ENCODE measurements at regions not wholly inside any gene's neighbourhood (a gene's known extent, or its start where the extent isn't known, plus 50 kb on each side); places are given as distances from the start of the nearest gene placed in this dataset.
"Not testable (repeated sequence)": the region's sequence is repeated elsewhere in the genome, so short reads cannot be mapped to it uniquely, and the experiment has no call there.

DNA sequence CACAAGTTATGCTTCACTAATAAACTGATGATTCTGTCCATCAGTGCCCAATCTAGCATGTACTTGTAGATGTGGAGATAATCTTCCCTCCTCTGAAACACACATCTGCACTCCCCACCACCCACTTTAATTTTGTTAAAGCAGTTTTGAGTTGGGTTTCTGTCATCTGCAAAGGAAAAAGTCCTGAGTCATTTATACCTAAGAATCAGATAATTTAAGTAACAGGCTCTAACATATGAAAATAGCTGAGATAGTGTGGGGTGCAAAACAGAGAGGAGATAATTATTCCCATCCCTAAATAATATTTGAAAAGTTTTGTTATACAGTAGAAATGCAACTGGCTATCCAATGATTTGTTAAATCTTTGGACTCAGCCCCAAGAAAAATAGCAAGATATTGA, 67.7 kb upstream of the ALOX12 start:
- no peak for DNase-seq (ENCODE audit: low spot score in 2 of 2, unreplicated experiment in 2 of 2)
- no peak overlapping the region for H3K4me3 Mint-ChIP-seq
- TF ChIP-seq, protein P1, sequence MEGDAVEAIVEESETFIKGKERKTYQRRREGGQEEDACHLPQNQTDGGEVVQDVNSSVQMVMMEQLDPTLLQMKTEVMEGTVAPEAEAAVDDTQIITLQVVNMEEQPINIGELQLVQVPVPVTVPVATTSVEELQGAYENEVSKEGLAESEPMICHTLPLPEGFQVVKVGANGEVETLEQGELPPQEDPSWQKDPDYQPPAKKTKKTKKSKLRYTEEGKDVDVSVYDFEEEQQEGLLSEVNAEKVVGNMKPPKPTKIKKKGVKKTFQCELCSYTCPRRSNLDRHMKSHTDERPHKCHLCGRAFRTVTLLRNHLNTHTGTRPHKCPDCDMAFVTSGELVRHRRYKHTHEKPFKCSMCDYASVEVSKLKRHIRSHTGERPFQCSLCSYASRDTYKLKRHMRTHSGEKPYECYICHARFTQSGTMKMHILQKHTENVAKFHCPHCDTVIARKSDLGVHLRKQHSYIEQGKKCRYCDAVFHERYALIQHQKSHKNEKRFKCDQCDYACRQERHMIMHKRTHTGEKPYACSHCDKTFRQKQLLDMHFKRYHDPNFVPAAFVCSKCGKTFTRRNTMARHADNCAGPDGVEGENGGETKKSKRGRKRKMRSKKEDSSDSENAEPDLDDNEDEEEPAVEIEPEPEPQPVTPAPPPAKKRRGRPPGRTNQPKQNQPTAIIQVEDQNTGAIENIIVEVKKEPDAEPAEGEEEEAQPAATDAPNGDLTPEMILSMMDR (IDR thresholded peaks at IDR 0.05; ENCODE audit: unreplicated experiment) = no peak
- H3K27ac Mint-ChIP-seq = no peak overlapping the region
- peaks cover 9% of the 10 kb centered on the region for H3K36me3 Mint-ChIP-seq
- H3K27me3 Mint-ChIP-seq (ENCODE audit: low read depth) = peaks cover 15% of the 10 kb centered on the region
- peaks cover 18% of the 10 kb centered on the region for H3K9me3 Mint-ChIP-seq
- no peaks in the 10 kb centered on the region for H3K4me1 Mint-ChIP-seq

DNA sequence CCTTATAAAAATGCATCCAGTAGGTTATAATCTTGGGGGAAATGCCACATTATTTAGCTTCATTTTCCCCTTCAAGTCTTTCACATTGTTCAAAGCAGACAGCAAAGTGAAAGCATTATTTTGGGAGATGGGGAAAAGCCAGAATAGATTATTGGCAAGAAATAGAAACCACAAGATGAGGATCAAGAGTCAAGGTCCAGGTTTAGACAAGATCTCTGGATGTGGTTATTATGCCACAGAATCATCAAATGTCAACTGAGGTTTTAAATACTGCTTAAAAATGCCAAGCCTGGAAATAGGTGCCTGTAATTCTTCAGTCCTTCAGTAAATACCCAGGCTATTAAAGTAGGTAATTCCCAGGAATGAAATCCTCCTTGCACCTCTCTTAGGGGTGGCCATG, 65.1 kb upstream of the ALOX12 start:
- H3K4me1 Mint-ChIP-seq = no peaks in the 10 kb centered on the region
- DNase-seq (ENCODE audit: low spot score in 2 of 2, unreplicated experiment in 2 of 2) = no peak
- no peak overlapping the region for H3K27ac Mint-ChIP-seq
- no peaks in the 10 kb centered on the region for H3K36me3 Mint-ChIP-seq
- H3K27me3 Mint-ChIP-seq (ENCODE audit: low read depth) = peaks cover 15% of the 10 kb centered on the region
- H3K4me3 Mint-ChIP-seq = no peak overlapping the region
- TF ChIP-seq, protein P1 (IDR thresholded peaks at IDR 0.05; ENCODE audit: unreplicated experiment) = no peak
- peaks cover 24% of the 10 kb centered on the region for H3K9me3 Mint-ChIP-seq

DNA sequence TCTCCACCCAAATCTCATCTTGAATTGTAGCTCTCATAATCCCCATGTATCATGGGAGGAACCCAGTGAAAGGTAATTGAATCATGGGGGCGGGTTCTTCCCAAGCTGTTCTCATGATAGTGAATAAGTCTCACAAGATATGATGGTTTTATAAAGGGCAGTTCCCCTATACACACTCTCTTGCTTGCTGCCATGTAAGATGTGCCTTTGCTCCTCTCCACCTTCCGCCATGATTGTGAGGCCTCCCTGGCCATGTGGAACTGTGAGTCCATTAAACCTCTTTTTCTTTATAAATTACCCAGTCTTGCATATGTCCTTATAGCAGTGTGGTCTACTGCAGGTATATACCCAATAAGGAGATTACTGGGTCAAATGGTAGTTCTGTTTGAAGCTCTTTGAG, 61.3 kb upstream of the ALOX12 start:
- not testable (repeated sequence) for H3K36me3 Mint-ChIP-seq; H3K4me1 Mint-ChIP-seq; H3K27me3 Mint-ChIP-seq (ENCODE audit: low read depth); H3K4me3 Mint-ChIP-seq; H3K27ac Mint-ChIP-seq; DNase-seq (ENCODE audit: low spot score in 2 of 2, unreplicated experiment in 2 of 2)
- peaks cover 18% of the 10 kb centered on the region for H3K9me3 Mint-ChIP-seq

DNA sequence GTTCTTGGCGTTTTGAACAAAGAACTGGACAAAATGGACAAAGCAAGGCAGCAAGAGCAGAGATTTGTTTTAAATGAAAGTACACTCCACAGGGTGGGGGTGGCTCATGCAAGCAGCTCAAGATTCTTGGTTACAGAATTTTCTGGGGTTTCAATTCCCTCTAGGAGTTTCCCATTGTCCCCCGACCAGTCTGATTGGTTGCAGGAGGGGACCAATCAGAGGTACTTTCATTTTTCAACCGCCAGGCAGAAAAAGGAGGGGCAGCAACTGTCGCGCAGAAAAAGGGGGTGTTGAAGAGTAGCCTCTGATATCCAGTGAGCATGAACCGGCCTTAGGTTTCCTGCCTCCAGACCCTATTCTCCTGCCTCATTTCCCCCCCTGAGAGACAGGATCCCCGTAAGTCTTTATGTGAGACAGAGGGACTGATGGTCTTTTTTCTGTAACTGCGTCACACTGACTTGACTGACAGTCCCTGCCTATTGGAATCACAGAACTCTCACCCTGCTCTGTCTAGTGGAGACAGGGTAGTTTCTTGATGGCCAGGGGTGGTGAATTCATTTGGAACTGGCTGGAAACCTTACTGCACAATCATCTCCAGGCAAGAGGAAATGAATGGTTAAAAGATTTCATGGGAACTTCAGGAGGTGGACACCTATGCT, 59.4 kb upstream of the ALOX12 start:
- Mint-ChIP-seq H3K27me3 (ENCODE audit: low read depth) (no peaks in the 10 kb centered on the region), H3K9me3 (peaks cover 18% of the 10 kb centered on the region)
- no peak for DNase-seq (ENCODE audit: low spot score in 2 of 2, unreplicated experiment in 2 of 2)

DNA sequence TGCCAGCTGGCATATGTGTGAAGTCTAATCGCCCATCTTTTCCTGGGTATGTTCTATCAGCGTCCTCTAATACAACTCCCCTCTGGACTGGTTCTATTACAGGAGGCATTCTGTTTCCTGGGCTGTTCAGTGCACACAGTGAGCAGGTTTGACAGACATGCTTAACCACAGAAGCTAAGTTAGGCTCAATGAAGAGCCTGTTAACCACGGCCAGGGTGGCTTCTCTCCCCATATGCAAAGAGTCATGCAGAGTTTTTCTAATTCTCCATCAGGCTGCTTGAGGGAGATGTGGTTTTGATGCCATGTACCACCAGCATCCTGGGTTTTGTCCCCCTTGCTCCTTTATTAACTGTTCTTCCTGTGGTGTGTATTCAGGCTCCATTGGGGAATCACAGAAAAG, 57.2 kb upstream of the ALOX12 start:
- TF ChIP-seq, protein P1 (IDR thresholded peaks at IDR 0.05; ENCODE audit: unreplicated experiment) = no peak
- H3K9me3 Mint-ChIP-seq = peaks cover 14% of the 10 kb centered on the region
- H3K36me3 Mint-ChIP-seq = no peaks in the 10 kb centered on the region
- H3K4me1 Mint-ChIP-seq = no peaks in the 10 kb centered on the region
- H3K27ac Mint-ChIP-seq = no peak overlapping the region
- no peak for DNase-seq (ENCODE audit: low spot score in 2 of 2, unreplicated experiment in 2 of 2)
- no peaks in the 10 kb centered on the region for H3K27me3 Mint-ChIP-seq (ENCODE audit: low read depth)
- no peak overlapping the region for H3K4me3 Mint-ChIP-seq

More for the DNA sequence above, 59.4 kb upstream of the ALOX12 start:
- no peaks in the 10 kb centered on the region for H3K36me3 Mint-ChIP-seq
- no peak overlapping the region for H3K4me3 Mint-ChIP-seq
- no peak overlapping the region for H3K27ac Mint-ChIP-seq
- TF ChIP-seq, protein P1 (IDR thresholded peaks at IDR 0.05; ENCODE audit: unreplicated experiment) = no peak
- no peaks in the 10 kb centered on the region for H3K4me1 Mint-ChIP-seq

DNA sequence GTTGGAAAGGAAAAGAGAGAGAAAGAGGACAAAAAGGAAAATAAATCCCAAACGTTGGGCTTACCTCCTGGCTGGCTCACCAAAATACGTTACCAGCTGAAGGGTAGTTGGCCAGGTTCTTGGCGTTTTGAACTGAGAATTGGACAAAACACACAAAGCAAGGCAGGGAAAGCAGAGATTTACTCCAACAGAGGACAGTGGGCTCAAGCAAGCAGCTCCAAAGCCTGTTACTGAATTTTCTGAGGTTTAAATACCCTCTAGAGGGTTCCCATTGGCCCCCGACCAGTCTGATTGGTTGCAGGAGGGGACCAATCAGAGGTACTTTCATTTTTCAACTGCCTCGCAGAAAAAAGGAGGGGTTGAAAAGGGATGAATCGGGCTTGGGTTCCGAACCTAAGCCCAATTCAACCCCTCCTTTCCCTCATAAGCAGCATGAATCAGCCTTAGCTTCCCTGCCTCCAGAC, 55.6 kb upstream of the ALOX12 start:
- H3K36me3 Mint-ChIP-seq = no peaks in the 10 kb centered on the region
- no peaks in the 10 kb centered on the region for H3K4me1 Mint-ChIP-seq
- no peak overlapping the region for H3K4me3 Mint-ChIP-seq
- TF ChIP-seq, protein P1 (IDR thresholded peaks at IDR 0.05; ENCODE audit: unreplicated experiment) = no peak
- H3K9me3 Mint-ChIP-seq = peaks cover 4% of the 10 kb centered on the region
- H3K27ac Mint-ChIP-seq = no peak overlapping the region
- no peak for DNase-seq (ENCODE audit: low spot score in 2 of 2, unreplicated experiment in 2 of 2)
- H3K27me3 Mint-ChIP-seq (ENCODE audit: low read depth) = no peaks in the 10 kb centered on the region
